PC-9 (cell line): ENCODE measurements at regions not wholly inside any gene's neighbourhood (a gene's known extent, or its start where the extent isn't known, plus 50 kb on each side); places are given as distances from the start of the nearest gene placed in this dataset.

Experiments used
- BruUV-seq: library from RNA; stranded (reverse); fragments of 400-500 nt; replicated peaks from 2 replicates; lab custom pipeline; 2021; lab: Mats Ljungman, UMichigan
- CTCF ChIA-PET: fragments of 300-600 bp; sonication (Branson Sonifier 250); formaldehyde crosslinking; loops from one replicate; lab custom pipeline; 2022; ENCODE audit warnings: antibody characterized with exemption; lab: Charles Lee
- POLR2A ChIA-PET: fragments of 300-600 bp; sonication (Branson Sonifier 250); formaldehyde crosslinking; loops from one replicate; lab custom pipeline; 2022; ENCODE audit warnings: antibody characterized with exemption; ENCODE audit not compliant: unreplicated experiment; lab: Charles Lee
- DNase-seq, 2 experiments: peaks; one replicate each; pipeline versions ENCODE4 v3.0.0 to v3.0.0-alpha.2; 2015 to 2022; ENCODE audit warnings: mixed read lengths in 1 of 2
- H2AFZ ChIP-seq: fragments of 200-600 bp; sonication (generic); 2 replicates; pipeline ENCODE4 v1.8.1; 2017; ENCODE audit warnings: antibody characterized with exemption
- H3F3A ChIP-seq: fragments of 200-600 bp; sonication (generic); 2 replicates; pipeline ENCODE4 v1.8.1; 2017; ENCODE audit warnings: antibody characterized with exemption, mild to moderate bottlenecking, low read depth; ENCODE audit not compliant: insufficient read depth
- H3K27ac ChIP-seq: fragments of 200-600 bp; sonication (generic); 2 replicates; pipeline ENCODE4 v1.6.1; 2016; ENCODE audit warnings: mixed run types
- H3K27me3 ChIP-seq: fragments of 200-600 bp; sonication (generic); 2 replicates; pipeline ENCODE4 v1.6.1; 2016; ENCODE audit warnings: low read depth, mixed run types; ENCODE audit not compliant: insufficient read depth
- H3K36me3 ChIP-seq: fragments of 200-600 bp; sonication (generic); 2 replicates; pipeline ENCODE4 v1.6.1; 2016; ENCODE audit warnings: low read depth, mixed run types
- H3K4me1 ChIP-seq: fragments of 200-600 bp; sonication (generic); replicated peaks from 2 replicates; pipeline ENCODE4 v1.6.1; 2016; ENCODE audit warnings: mixed run types; ENCODE audit not compliant: insufficient read depth
- H3K4me2 ChIP-seq: fragments of 200-600 bp; sonication (generic); 2 replicates; pipeline ENCODE4 v1.6.1; 2017; ENCODE audit warnings: mixed run types
- H3K4me3 ChIP-seq: fragments of 200-600 bp; sonication (generic); 2 replicates; pipeline ENCODE4 v1.6.1; 2016; ENCODE audit warnings: mixed run types
- H3K79me2 ChIP-seq: fragments of 200-600 bp; sonication (generic); 2 replicates; pipeline ENCODE4 v1.6.1; 2017; ENCODE audit warnings: low read depth, mixed run types
- H3K9me2 ChIP-seq: fragments of 200-600 bp; sonication (generic); 2 replicates; pipeline ENCODE4 v1.8.1; 2017; ENCODE audit warnings: mild to moderate bottlenecking; ENCODE audit not compliant: insufficient read depth
- H3K9me3 ChIP-seq: fragments of 200-600 bp; sonication (generic); 2 replicates; pipeline ENCODE4 v1.8.1; 2016; ENCODE audit warnings: low read depth; ENCODE audit not compliant: insufficient read depth
- H4K20me1 ChIP-seq: fragments of 200-600 bp; sonication (generic); 2 replicates; pipeline ENCODE4 v1.8.1; 2017; ENCODE audit not compliant: insufficient read depth
- CTCF ChIP-seq: fragments of 200-600 bp; sonication (generic); conservative IDR thresholded peaks from 2 replicates; pipeline ENCODE4 v1.6.1; 2017; ENCODE audit warnings: mixed run types, antibody characterized with exemption, mild to moderate bottlenecking, moderate library complexity
- EZH2 ChIP-seq: fragments of 200-600 bp; sonication (generic); IDR thresholded peaks from 2 replicates; pipeline ENCODE4 v1.8.0; 2017; ENCODE audit warnings: antibody characterized with exemption, low read depth
- intact Hi-C: fragments of 100-400 bp; cut with micrococcal nuclease; formaldehyde crosslinking; loops from one replicate; pipeline ENCODE4 v1.10.0; 2022; ENCODE audit not compliant: unreplicated experiment

GRCh38 chr5:103369125-103370120 lies 110.9 kb downstream of the MACIR start:
- Histone ChIP-seq H3K4me3 (no peak overlapping the region), H3K4me1 (no peaks in the 10 kb centered on the region), H3K27ac (no peak overlapping the region), H3K79me2 (no peaks in the 10 kb centered on the region), H3K9me3 (0 out of 2 replicates have a peak, but pooled peaks cover 3% of the 10 kb centered on the region), H3F3A (no peaks in the 10 kb centered on the region), H3K36me3 (no peaks in the 10 kb centered on the region), H3K27me3 (no peaks in the 10 kb centered on the region), H4K20me1 (no peaks in the 10 kb centered on the region), H2AFZ (no peak overlapping the region), H3K4me2 (no peak overlapping the region), H3K9me2 (no peaks in the 10 kb centered on the region)
- BruUV-seq = no TSS peak
- no peak for DNase-seq
- ChIA-PET CTCF (no interaction called here), POLR2A (no interaction called here)
- intact Hi-C loops = no loop called here
- TF ChIP-seq CTCF = no peak
- TF ChIP-seq EZH2 = no peak

GRCh38 chr5:103367702-103368101 lies 109.1 kb downstream of the MACIR start:
- no peak overlapping the region for H2AFZ ChIP-seq
- H3K4me1 ChIP-seq = 0 out of 2 replicates have a peak, but pooled peaks cover 4% of the 10 kb centered on the region
- intact Hi-C loops = no loop called here
- ChIA-PET POLR2A (no interaction called here), CTCF (no interaction called here)
- no peak overlapping the region for H3K4me2 ChIP-seq
- H3F3A ChIP-seq = no peaks in the 10 kb centered on the region
- H3K27me3 ChIP-seq = no peaks in the 10 kb centered on the region
- H4K20me1 ChIP-seq = no peaks in the 10 kb centered on the region
- H3K79me2 ChIP-seq = no peaks in the 10 kb centered on the region
- no peak overlapping the region for H3K4me3 ChIP-seq
- TF ChIP-seq EZH2 (no peak), CTCF (no peak)
- H3K36me3 ChIP-seq = no peaks in the 10 kb centered on the region
- BruUV-seq = no TSS peak
- no peaks in the 10 kb centered on the region for H3K9me2 ChIP-seq
- 0 out of 2 replicates have a peak, but pooled peaks cover 3% of the 10 kb centered on the region for H3K9me3 ChIP-seq
- H3K27ac ChIP-seq = no peak overlapping the region
- no peak for DNase-seq

- no peaks in the 10 kb centered on the region for H3K79me2 ChIP-seq
- ChIA-PET CTCF (no interaction called here), POLR2A (no interaction called here)
- H4K20me1 ChIP-seq = no peaks in the 10 kb centered on the region
- intact Hi-C loops = no loop called here
- H3K27ac ChIP-seq = no peak overlapping the region
- H3K27me3 ChIP-seq = no peaks in the 10 kb centered on the region
- no peaks in the 10 kb centered on the region for H3F3A ChIP-seq
- 0 out of 2 replicates have a peak, but pooled peaks cover 3% of the 10 kb centered on the region for H3K9me3 ChIP-seq
- no peak overlapping the region for H2AFZ ChIP-seq
- H3K4me3 ChIP-seq = no peak overlapping the region
- no peak overlapping the region for H3K4me2 ChIP-seq
- H3K36me3 ChIP-seq = no peaks in the 10 kb centered on the region
- TF ChIP-seq CTCF (no peak), EZH2 (no peak)
- 0 out of 2 replicates have a peak, but pooled peaks cover 4% of the 10 kb centered on the region for H3K4me1 ChIP-seq
- no TSS peak for BruUV-seq
- H3K9me2 ChIP-seq = no peaks in the 10 kb centered on the region
- no peak for DNase-seq
Observed at GRCh38 chr5:103366918-103367549, 108.5 kb downstream of the MACIR start.
